ENCODE measurements at regions not wholly inside any gene's neighbourhood (a gene's known extent, or its start where the extent isn't known, plus 50 kb on each side); places are given as distances from the start of the nearest gene placed in this dataset.
A peak's percentile ranks its signal among the peaks of the same experiment; 100 is the strongest.

- no peak for TF ChIP-seq CTCF (IDR thresholded peaks at IDR 0.05; ENCODE audit: borderline replicate concordance, control extremely low read depth, extremely low read depth, insufficient read depth, missing control alignments)
- in situ Hi-C loops (cut with MboI; ENCODE audit: low sequenced_read_pairs, unreplicated experiment), result loop anchor here (25.0 kb wide), 1 partner anchor 300 kb away; no protein-coding TSS in a partner anchor
- no peak for DNase-seq (ENCODE audit: low spot score)
Observed at GRCh38 chr2:142687075-142687474, 190.4 kb upstream of the KYNU start.

GRCh38 chr2:142684667-142685066 lies 192.8 kb upstream of the KYNU start:
- no peak for TF ChIP-seq CTCF (IDR thresholded peaks at IDR 0.05; ENCODE audit: borderline replicate concordance, control extremely low read depth, extremely low read depth, insufficient read depth, missing control alignments)
- DNase-seq (ENCODE audit: low spot score), result no peak
- in situ Hi-C loops (cut with MboI; ENCODE audit: low sequenced_read_pairs, unreplicated experiment), result loop anchor here (25.0 kb wide), 1 partner anchor 303 kb away; no protein-coding TSS in a partner anchor

- peak; percentile 18 for DNase-seq (ENCODE audit: low spot score)
- in situ Hi-C loops (cut with MboI; ENCODE audit: low sequenced_read_pairs, unreplicated experiment), result loop anchor here (25.0 kb wide), 1 partner anchor 305 kb away; no protein-coding TSS in a partner anchor
- no peak for TF ChIP-seq CTCF (IDR thresholded peaks at IDR 0.05; ENCODE audit: borderline replicate concordance, control extremely low read depth, extremely low read depth, insufficient read depth, missing control alignments)
Observed at GRCh38 chr2:142682528-142682927, 194.9 kb upstream of the KYNU start.

GRCh38 chr2:142681952-142682351 lies 195.5 kb upstream of the KYNU start:
- no peak for TF ChIP-seq CTCF (IDR thresholded peaks at IDR 0.05; ENCODE audit: borderline replicate concordance, control extremely low read depth, extremely low read depth, insufficient read depth, missing control alignments)
- no peak for DNase-seq (ENCODE audit: low spot score)
- in situ Hi-C loops (cut with MboI; ENCODE audit: low sequenced_read_pairs, unreplicated experiment), result loop anchor here (25.0 kb wide), 1 partner anchor 305 kb away; no protein-coding TSS in a partner anchor

GRCh38 chr2:142678164-142678563 lies 199.3 kb upstream of the KYNU start:
- TF ChIP-seq CTCF (IDR thresholded peaks at IDR 0.05; ENCODE audit: borderline replicate concordance, control extremely low read depth, extremely low read depth, insufficient read depth, missing control alignments), result no peak
- no peak for DNase-seq (ENCODE audit: low spot score)
- in situ Hi-C loops (cut with MboI; ENCODE audit: low sequenced_read_pairs, unreplicated experiment), result loop anchor here (25.0 kb wide), 1 partner anchor 309 kb away; no protein-coding TSS in a partner anchor

- in situ Hi-C loops (cut with MboI; ENCODE audit: low sequenced_read_pairs, unreplicated experiment), result loop anchor here (25.0 kb wide), 1 partner anchor 312 kb away; no protein-coding TSS in a partner anchor
- no peak for TF ChIP-seq CTCF (IDR thresholded peaks at IDR 0.05; ENCODE audit: borderline replicate concordance, control extremely low read depth, extremely low read depth, insufficient read depth, missing control alignments)
Observed at GRCh38 chr2:142675398-142675797, 202.1 kb upstream of the KYNU start.

More at GRCh38 chr2:142675398-142675797, 202.1 kb upstream of the KYNU start:
- DNase-seq (ENCODE audit: low spot score), result no peak
